Gastrocnemius medialis (tissue), 4 donors: ENCODE measurements at regions not wholly inside any gene's neighbourhood (a gene's known extent, or its start where the extent isn't known, plus 50 kb on each side); places are given as distances from the start of the nearest gene placed in this dataset.

Experiments used
- ATAC-seq, 2 donors: fragments of 150-250 bp; one replicate each; pipeline ENCODE4 v1.9.1; 2016
- DNase-seq, 2 donors: peaks; one replicate each; pipeline ENCODE4 v3.0.0-alpha.2; 2019
- H3K27ac ChIP-seq, 4 donors: fragments of 200-600 bp; sonication (generic); 1 replicate in 1 of 4; 2 replicates in 3 of 4; pipeline ENCODE4 v1.5.1; 2016 to 2018; ENCODE audit warnings: mild to moderate bottlenecking in 2 of 4, moderate library complexity in 1 of 4
- H3K27me3 ChIP-seq, 3 donors: fragments of 200-600 bp; sonication (generic) in 2 of 3; 1 replicate in 1 of 3; 2 replicates in 2 of 3; pipeline versions ENCODE4 v1.5.1 to v1.6.0; 2016 to 2019; ENCODE audit warnings: mild to moderate bottlenecking in 1 of 3, moderate library complexity in 1 of 3
- H3K36me3 ChIP-seq, 2 donors: fragments of 200-600 bp; sonication (generic) in 1 of 2; one replicate each; pipeline ENCODE4 v1.5.1; 2017 to 2018
- H3K4me1 ChIP-seq, 2 donors: fragments of 200-600 bp; sonication (generic) in 1 of 2; one replicate each; pipeline ENCODE4 v1.5.1; 2016 to 2017; ENCODE audit warnings: mild to moderate bottlenecking in 2 of 2
- H3K4me3 ChIP-seq, 4 donors: fragments of 200-600 bp; sonication (generic) in 3 of 4; 1 replicate in 1 of 4; 2 replicates in 3 of 4; pipeline ENCODE4 v1.5.1; 2016 to 2019; ENCODE audit warnings: mild to moderate bottlenecking in 2 of 4
- H3K9me3 ChIP-seq, 3 donors: fragments of 200-600 bp; sonication (generic) in 2 of 3; 1 replicate in 1 of 3; 2 replicates in 2 of 3; pipeline ENCODE4 v1.5.1; 2016 to 2019
- POLR2A ChIP-seq, 2 donors: fragments of 450-650 bp; IDR thresholded peaks; one replicate each; pipeline ENCODE4 v1.6.1; 2017; ENCODE audit warnings: antibody characterized with exemption in 2 of 2, mild to moderate bottlenecking in 2 of 2, moderate library complexity in 2 of 2
- in situ Hi-C, 4 donors: fragments of 200-750 bp; cut with MboI; loops; one replicate each; pipeline versions ENCODE4 v1.15.0 to v1.8.0; 2017; ENCODE audit warnings: low sequenced_read_pairs in 4 of 4
- intact Hi-C: fragments of 100-400 bp; cut with DNase I; formaldehyde crosslinking; loops from one replicate; pipeline ENCODE4 v1.15.1; 2023; ENCODE audit warnings: low total_unique reads
- TF ChIP-seq, protein P1 (sequence below), 5 experiments: fragments of 450-650 bp in 3 of 5; fragments of 200-600 bp in 2 of 5; sonication (generic) in 2 of 5; IDR thresholded peaks in 4 of 5; conservative IDR thresholded peaks in 1 of 5; 1 replicate in 4 of 5; 2 replicates in 1 of 5; pipeline ENCODE4 v1.5.1; 2016 to 2019; ENCODE audit warnings: antibody characterized with exemption in 5 of 5, mild to moderate bottlenecking in 3 of 5, moderate library complexity in 3 of 5

DNA sequence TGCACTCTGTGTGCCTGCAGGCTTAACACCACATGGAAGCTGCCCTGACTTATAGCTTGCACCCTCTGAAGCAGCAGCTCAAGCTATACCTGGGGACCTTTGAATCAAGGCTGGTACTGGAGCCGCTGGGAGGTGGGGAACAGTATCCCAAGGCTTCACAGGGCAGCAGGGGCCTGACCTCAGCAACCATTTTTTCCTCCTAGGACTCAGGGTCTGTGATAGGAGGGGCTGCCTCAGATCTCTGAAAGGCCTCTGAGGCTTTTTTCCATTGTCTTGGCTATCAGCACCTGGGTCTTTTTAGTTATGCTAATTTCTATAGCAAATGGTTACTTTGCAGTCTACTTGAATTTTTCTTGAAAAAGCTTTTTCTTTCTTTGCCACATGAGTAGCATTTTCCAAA, 80.2 kb upstream of the OPRM1 start:
- no peaks in the 10 kb centered on the region for H3K36me3 ChIP-seq
- H3K9me3 ChIP-seq = no peaks in the 10 kb centered on the region
- H3K4me3 ChIP-seq = no peak overlapping the region
- intact Hi-C loops = no loop called here
- H3K27ac ChIP-seq = no peak overlapping the region
- H3K4me1 ChIP-seq = no peaks in the 10 kb centered on the region
- TF ChIP-seq POLR2A (IDR thresholded peaks at IDR 0.05) = no peak
- TF ChIP-seq, protein P1, sequence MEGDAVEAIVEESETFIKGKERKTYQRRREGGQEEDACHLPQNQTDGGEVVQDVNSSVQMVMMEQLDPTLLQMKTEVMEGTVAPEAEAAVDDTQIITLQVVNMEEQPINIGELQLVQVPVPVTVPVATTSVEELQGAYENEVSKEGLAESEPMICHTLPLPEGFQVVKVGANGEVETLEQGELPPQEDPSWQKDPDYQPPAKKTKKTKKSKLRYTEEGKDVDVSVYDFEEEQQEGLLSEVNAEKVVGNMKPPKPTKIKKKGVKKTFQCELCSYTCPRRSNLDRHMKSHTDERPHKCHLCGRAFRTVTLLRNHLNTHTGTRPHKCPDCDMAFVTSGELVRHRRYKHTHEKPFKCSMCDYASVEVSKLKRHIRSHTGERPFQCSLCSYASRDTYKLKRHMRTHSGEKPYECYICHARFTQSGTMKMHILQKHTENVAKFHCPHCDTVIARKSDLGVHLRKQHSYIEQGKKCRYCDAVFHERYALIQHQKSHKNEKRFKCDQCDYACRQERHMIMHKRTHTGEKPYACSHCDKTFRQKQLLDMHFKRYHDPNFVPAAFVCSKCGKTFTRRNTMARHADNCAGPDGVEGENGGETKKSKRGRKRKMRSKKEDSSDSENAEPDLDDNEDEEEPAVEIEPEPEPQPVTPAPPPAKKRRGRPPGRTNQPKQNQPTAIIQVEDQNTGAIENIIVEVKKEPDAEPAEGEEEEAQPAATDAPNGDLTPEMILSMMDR (IDR thresholded peaks at IDR 0.05 in 4 of 5, conservative IDR thresholded peaks at IDR 0.05 in 1 of 5) = no peak
- H3K27me3 ChIP-seq = no peaks in the 10 kb centered on the region
- no peak for DNase-seq
- in situ Hi-C loops = no loop called here
- ATAC-seq = no peak

DNA sequence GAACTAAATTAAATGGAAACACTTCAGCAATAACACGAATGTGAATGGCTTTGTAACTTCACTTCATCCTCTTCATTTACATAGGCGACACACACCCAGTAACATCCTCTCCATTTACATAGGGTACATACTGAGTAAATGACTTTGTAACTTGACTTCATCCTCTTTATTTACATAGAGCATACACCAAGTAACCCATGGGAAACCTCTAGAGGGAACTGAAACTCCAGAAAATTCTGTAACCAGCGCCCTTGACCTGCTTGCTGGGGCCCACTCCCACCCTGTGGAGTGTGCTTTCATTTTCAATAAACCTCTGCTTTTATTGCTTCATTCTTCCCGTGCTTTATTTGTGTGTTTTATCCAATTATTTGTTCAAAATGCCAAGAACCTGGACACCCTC, 81.6 kb upstream of the OPRM1 start:
- Histone ChIP-seq H3K27me3 (no peaks in the 10 kb centered on the region), H3K4me3 (no peak overlapping the region), H3K4me1 (no peaks in the 10 kb centered on the region), H3K9me3 (no peaks in the 10 kb centered on the region), H3K36me3 (no peaks in the 10 kb centered on the region), H3K27ac (no peak overlapping the region)
- DNase-seq (no peak), ATAC-seq (no peak)
- intact Hi-C loops = no loop called here
- TF ChIP-seq POLR2A (IDR thresholded peaks at IDR 0.05) = no peak
- TF ChIP-seq, protein P1 (IDR thresholded peaks at IDR 0.05 in 4 of 5, conservative IDR thresholded peaks at IDR 0.05 in 1 of 5) = no peak
- in situ Hi-C loops = no loop called here

DNA sequence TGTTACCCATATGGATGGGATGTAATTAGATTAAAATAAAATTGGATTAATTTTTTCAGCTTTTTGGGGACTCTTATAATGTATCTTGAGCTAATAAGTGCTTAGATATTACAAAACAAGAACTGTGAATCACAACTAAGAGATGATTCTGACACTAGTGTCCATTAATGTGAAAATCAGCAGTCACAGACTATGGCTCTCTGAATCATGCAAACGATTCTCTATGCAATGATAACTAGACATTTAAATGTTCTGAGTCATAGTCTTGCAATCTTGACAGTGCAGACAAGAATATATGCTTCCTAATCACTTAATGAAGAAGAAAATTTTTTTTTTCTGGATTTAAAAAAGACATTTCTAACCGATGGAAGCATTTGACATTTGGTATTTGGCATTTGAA, 82.2 kb upstream of the OPRM1 start:
- DNase-seq (no peak), ATAC-seq (no peak)
- H3K27me3 ChIP-seq = no peaks in the 10 kb centered on the region
- intact Hi-C loops = no loop called here
- H3K27ac ChIP-seq = no peak overlapping the region
- no peak for TF ChIP-seq POLR2A (IDR thresholded peaks at IDR 0.05)
- TF ChIP-seq, protein P1 (IDR thresholded peaks at IDR 0.05 in 4 of 5, conservative IDR thresholded peaks at IDR 0.05 in 1 of 5) = no peak
- H3K9me3 ChIP-seq = no peaks in the 10 kb centered on the region
- H3K4me1 ChIP-seq = no peaks in the 10 kb centered on the region
- H3K4me3 ChIP-seq = no peak overlapping the region
- no peaks in the 10 kb centered on the region for H3K36me3 ChIP-seq
- in situ Hi-C loops = no loop called here

DNA sequence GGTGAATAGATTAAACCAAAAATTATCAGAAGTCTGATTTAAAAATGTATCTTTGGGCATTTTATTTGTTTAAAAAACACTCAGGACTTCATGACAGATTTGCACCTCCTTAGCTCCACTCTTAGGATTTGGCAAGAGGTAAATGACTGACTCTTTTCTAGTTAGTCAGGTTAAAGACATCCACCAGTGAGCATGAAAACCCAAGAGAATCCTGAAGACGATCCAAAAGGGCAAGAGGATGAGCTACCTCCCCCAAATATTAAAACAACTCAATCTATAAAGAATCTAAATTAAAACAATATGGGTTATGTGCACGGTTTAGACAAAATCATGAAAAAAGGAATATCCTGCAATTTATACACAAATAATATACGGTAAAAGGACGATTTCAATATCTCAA, 89.4 kb upstream of the OPRM1 start:
- no peak for ATAC-seq
- H3K4me3 ChIP-seq = no peak overlapping the region
- no peaks in the 10 kb centered on the region for H3K36me3 ChIP-seq
- TF ChIP-seq, protein P1 (IDR thresholded peaks at IDR 0.05 in 4 of 5, conservative IDR thresholded peaks at IDR 0.05 in 1 of 5) = no peak
- no peak for TF ChIP-seq POLR2A (IDR thresholded peaks at IDR 0.05)
- intact Hi-C loops (no loop called here), in situ Hi-C loops (no loop called here)
- no peak for DNase-seq
- no peaks in the 10 kb centered on the region for H3K9me3 ChIP-seq
- no peak overlapping the region for H3K27ac ChIP-seq
- H3K27me3 ChIP-seq = no peaks in the 10 kb centered on the region
- H3K4me1 ChIP-seq = no peaks in the 10 kb centered on the region

DNA sequence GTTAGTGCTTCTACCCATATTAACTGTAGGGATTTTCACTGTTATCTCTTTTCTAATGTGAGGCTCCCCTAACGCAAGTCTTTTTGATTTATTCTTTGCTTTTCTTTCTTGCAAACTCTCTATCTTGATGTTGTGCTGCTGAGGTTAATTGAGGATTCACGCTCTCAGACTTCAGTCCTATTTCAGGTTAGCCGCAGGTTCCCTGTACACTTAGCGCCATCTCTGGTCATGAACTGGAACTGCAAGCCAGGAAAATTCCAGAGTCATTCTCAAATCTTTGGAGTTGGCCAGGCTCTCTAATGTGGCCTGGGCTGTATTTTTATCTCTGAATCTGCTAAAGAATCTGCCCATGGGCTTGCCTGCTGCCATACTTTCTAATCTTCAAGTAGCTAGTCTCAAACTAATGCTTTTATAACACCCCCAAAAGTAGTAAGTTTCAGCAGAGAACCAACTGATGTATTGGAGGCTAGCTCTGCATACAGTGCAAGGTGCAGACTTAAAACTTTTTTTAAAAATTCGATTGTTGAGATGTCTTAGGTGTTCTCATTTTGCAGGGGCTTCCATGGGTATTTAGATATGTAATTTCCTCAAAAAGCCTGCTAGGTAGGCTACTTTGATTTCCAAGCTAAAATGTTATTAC, 91.1 kb upstream of the OPRM1 start:
- no peaks in the 10 kb centered on the region for H3K4me1 ChIP-seq
- H3K4me3 ChIP-seq = no peak overlapping the region
- DNase-seq (no peak), ATAC-seq (no peak)
- no peaks in the 10 kb centered on the region for H3K9me3 ChIP-seq
- no peaks in the 10 kb centered on the region for H3K36me3 ChIP-seq
- in situ Hi-C loops = no loop called here
- no peak overlapping the region for H3K27ac ChIP-seq
- no peaks in the 10 kb centered on the region for H3K27me3 ChIP-seq
- no peak for TF ChIP-seq POLR2A (IDR thresholded peaks at IDR 0.05)
- TF ChIP-seq, protein P1 (IDR thresholded peaks at IDR 0.05 in 4 of 5, conservative IDR thresholded peaks at IDR 0.05 in 1 of 5) = peak in 3 of 5 experiments; percentile 23 to 52 (median 40)
- intact Hi-C loops = no loop called here
